ENCODE measurements at regions not wholly inside any gene's neighbourhood (a gene's known extent, or its start where the extent isn't known, plus 50 kb on each side); places are given as distances from the start of the nearest gene placed in this dataset.

- intact Hi-C loops (cut with DNase I), result no loop called here
- TF ChIP-seq, protein P1, sequence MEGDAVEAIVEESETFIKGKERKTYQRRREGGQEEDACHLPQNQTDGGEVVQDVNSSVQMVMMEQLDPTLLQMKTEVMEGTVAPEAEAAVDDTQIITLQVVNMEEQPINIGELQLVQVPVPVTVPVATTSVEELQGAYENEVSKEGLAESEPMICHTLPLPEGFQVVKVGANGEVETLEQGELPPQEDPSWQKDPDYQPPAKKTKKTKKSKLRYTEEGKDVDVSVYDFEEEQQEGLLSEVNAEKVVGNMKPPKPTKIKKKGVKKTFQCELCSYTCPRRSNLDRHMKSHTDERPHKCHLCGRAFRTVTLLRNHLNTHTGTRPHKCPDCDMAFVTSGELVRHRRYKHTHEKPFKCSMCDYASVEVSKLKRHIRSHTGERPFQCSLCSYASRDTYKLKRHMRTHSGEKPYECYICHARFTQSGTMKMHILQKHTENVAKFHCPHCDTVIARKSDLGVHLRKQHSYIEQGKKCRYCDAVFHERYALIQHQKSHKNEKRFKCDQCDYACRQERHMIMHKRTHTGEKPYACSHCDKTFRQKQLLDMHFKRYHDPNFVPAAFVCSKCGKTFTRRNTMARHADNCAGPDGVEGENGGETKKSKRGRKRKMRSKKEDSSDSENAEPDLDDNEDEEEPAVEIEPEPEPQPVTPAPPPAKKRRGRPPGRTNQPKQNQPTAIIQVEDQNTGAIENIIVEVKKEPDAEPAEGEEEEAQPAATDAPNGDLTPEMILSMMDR (IDR thresholded peaks at IDR 0.05), result no peak
- TF ChIP-seq POLR2A (IDR thresholded peaks at IDR 0.05), result no peak
- ATAC-seq, result no peak
Measured at GRCh38 chr19:28074773-28075172, 1138.2 kb downstream of the UQCRFS1 start.

GRCh38 chr19:28067882-28068281, 1145.1 kb downstream of the UQCRFS1 start:
- no peak overlapping the region for H3K4me3 ChIP-seq
- intact Hi-C loops (cut with DNase I), result no loop called here
- no peak overlapping the region for H3K27ac ChIP-seq
- H3K36me3 ChIP-seq (replicated peaks in 1 of 2; ENCODE audit: insufficient read depth in 1 of 2, low read depth in 2 of 2), result no peaks in the 10 kb centered on the region
- ATAC-seq, result no peak
- no peak for DNase-seq
- peaks cover 3% of the 10 kb centered on the region for H3K4me1 ChIP-seq
- no peak for TF ChIP-seq POLR2A (IDR thresholded peaks at IDR 0.05)
- TF ChIP-seq, protein P1 (IDR thresholded peaks at IDR 0.05), result no peak
- H3K27me3 ChIP-seq, result no peaks in the 10 kb centered on the region
- no peaks in the 10 kb centered on the region for H3K9me3 ChIP-seq
- 40 to 52% methylated on average over 2 of the region's 2 CpGs for WGBS, 2 donors

More at GRCh38 chr19:28074773-28075172, 1138.2 kb downstream of the UQCRFS1 start:
- DNase-seq, result no peak
- Histone ChIP-seq H3K9me3 (no peaks in the 10 kb centered on the region), H3K36me3 (replicated peaks in 1 of 2; ENCODE audit: insufficient read depth in 1 of 2, low read depth in 2 of 2) (no peaks in the 10 kb centered on the region), H3K27ac (no peak overlapping the region), H3K4me3 (no peak overlapping the region), H3K27me3 (no peaks in the 10 kb centered on the region), H3K4me1 (no peaks in the 10 kb centered on the region)
- 78 to 100% methylated on average over 2 of the region's 2 CpGs for WGBS, 2 donors

DNA sequence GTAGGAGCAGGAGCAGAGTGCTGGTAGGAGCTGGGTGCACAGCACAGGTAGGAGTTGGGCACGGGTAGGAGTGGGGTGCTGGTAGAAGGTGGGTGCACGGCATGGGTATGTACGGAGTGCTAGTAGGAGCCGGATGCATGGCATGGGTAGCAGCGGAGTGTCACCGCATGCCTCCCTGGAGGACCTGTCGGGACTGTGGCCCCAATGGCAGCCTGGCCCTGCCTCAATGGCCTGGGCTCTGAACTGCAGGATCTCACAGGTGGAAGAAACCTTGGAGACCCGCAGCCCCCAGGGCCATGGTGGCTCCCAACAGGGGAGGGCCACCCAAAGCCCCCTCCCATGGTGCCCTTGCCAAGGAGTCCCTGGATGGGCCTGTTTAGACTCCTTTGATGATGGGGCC, 1146.0 kb downstream of the UQCRFS1 start:
- 85 to 93% methylated on average over 8 of the region's 8 CpGs for WGBS, 2 donors
- no peaks in the 10 kb centered on the region for H3K9me3 ChIP-seq
- TF ChIP-seq, protein P1 (IDR thresholded peaks at IDR 0.05), result no peak
- no peak for TF ChIP-seq POLR2A (IDR thresholded peaks at IDR 0.05)
- no peak overlapping the region for H3K4me3 ChIP-seq
- intact Hi-C loops (cut with DNase I), result no loop called here
- DNase-seq, result no peak
- H3K4me1 ChIP-seq, result peaks cover 3% of the 10 kb centered on the region
- no peaks in the 10 kb centered on the region for H3K27me3 ChIP-seq
- no peak overlapping the region for H3K27ac ChIP-seq
- no peaks in the 10 kb centered on the region for H3K36me3 ChIP-seq (replicated peaks in 1 of 2; ENCODE audit: insufficient read depth in 1 of 2, low read depth in 2 of 2)
- ATAC-seq, result no peak

- ATAC-seq (no peak), DNase-seq (no peak)
- intact Hi-C loops (cut with DNase I), result no loop called here
- Histone ChIP-seq H3K9me3 (no peaks in the 10 kb centered on the region), H3K4me3 (no peak overlapping the region), H3K27me3 (no peaks in the 10 kb centered on the region), H3K36me3 (replicated peaks in 1 of 2; ENCODE audit: insufficient read depth in 1 of 2, low read depth in 2 of 2) (no peaks in the 10 kb centered on the region), H3K4me1 (peaks cover 3% of the 10 kb centered on the region), H3K27ac (no peak overlapping the region)
- TF ChIP-seq, protein P1 (IDR thresholded peaks at IDR 0.05), result no peak
- no peak for TF ChIP-seq POLR2A (IDR thresholded peaks at IDR 0.05)
- 78 to 83% methylated on average over 3 of the region's 3 CpGs for WGBS, 2 donors
Measured at GRCh38 chr19:28066161-28066560, 1146.8 kb downstream of the UQCRFS1 start.

- Histone ChIP-seq H3K27me3 (no peaks in the 10 kb centered on the region), H3K4me3 (no peak overlapping the region), H3K9me3 (no peaks in the 10 kb centered on the region), H3K4me1 (peaks cover 3% of the 10 kb centered on the region), H3K27ac (no peak overlapping the region), H3K36me3 (replicated peaks in 1 of 2; ENCODE audit: insufficient read depth in 1 of 2, low read depth in 2 of 2) (no peaks in the 10 kb centered on the region)
- WGBS, 2 donors, result 40 to 82% methylated on average over 1 of the region's 1 CpG
- ATAC-seq, result no peak
- intact Hi-C loops (cut with DNase I), result no loop called here
- TF ChIP-seq POLR2A (IDR thresholded peaks at IDR 0.05), result no peak
- TF ChIP-seq, protein P1 (IDR thresholded peaks at IDR 0.05), result no peak
- DNase-seq, result no peak
Measured at GRCh38 chr19:28065026-28065425, 1147.9 kb downstream of the UQCRFS1 start.
